HepG2 (cell line): ENCODE measurements at regions not wholly inside any gene's neighbourhood (a gene's known extent, or its start where the extent isn't known, plus 50 kb on each side); places are given as distances from the start of the nearest gene placed in this dataset.

Source experiments
- ASH2L ChIP-seq: fragments of 300-600, 200-600 bp; sonication (generic); IDR thresholded peaks from 2 replicates; pipeline ENCODE4 v1.7.0; 2017; ENCODE audit warnings: low read depth, mild to moderate bottlenecking, moderate library complexity, mixed read lengths, low read length; ENCODE audit not compliant: insufficient read length
- TSC22D2 ChIP-seq: sonication (generic); formaldehyde crosslinking; IDR thresholded peaks from 2 replicates; pipeline ENCODE4 v1.5.1; 2020; ENCODE audit warnings: missing genetic modification reagents, mild to moderate bottlenecking, borderline replicate concordance
- ZBTB8A ChIP-seq: sonication (generic); formaldehyde crosslinking; IDR thresholded peaks from 2 replicates; pipeline ENCODE4 v1.4.0; 2020; ENCODE audit warnings: mild to moderate bottlenecking, low read depth, missing genetic modification reagents, borderline replicate concordance
- TF ChIP-seq, protein P1 (sequence below): sonication (generic); formaldehyde crosslinking; IDR thresholded peaks from 2 replicates; pipeline ENCODE4 v1.5.0; 2020; ENCODE audit warnings: mild to moderate bottlenecking, missing genetic modification reagents, moderate library complexity

DNA sequence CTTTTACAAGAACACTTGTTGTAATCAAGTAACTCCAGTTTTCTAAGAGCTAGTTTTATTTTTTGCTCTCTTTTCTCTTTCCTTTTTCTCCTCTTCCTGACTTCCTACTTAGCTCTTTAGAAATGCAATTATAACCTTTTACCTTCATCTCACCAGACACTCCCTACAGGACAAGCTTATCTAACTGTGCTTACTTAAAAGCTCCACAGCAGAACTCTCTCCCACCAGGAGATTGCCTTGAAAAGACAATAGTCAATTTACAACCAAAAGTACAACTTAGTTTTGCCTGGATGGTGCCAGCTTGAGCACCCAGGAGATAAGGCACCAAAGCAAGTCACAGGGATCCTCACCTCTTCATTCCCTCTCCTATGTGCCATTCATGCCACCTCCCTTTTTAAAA, 573.8 kb upstream of the LMCD1 start:
- TF ChIP-seq TSC22D2 (no peak), ASH2L (no peak), ZBTB8A (no peak)
- TF ChIP-seq, protein P1, sequence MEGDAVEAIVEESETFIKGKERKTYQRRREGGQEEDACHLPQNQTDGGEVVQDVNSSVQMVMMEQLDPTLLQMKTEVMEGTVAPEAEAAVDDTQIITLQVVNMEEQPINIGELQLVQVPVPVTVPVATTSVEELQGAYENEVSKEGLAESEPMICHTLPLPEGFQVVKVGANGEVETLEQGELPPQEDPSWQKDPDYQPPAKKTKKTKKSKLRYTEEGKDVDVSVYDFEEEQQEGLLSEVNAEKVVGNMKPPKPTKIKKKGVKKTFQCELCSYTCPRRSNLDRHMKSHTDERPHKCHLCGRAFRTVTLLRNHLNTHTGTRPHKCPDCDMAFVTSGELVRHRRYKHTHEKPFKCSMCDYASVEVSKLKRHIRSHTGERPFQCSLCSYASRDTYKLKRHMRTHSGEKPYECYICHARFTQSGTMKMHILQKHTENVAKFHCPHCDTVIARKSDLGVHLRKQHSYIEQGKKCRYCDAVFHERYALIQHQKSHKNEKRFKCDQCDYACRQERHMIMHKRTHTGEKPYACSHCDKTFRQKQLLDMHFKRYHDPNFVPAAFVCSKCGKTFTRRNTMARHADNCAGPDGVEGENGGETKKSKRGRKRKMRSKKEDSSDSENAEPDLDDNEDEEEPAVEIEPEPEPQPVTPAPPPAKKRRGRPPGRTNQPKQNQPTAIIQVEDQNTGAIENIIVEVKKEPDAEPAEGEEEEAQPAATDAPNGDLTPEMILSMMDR: no peak
